Chondrocyte (in vitro differentiated cells): ENCODE measurements at regions not wholly inside any gene's neighbourhood (a gene's known extent, or its start where the extent isn't known, plus 50 kb on each side); places are given as distances from the start of the nearest gene placed in this dataset.

Experiments
- DNase-seq: peaks from one replicate; pipeline ENCODE4 v3.0.0; 2021; ENCODE audit warnings: mixed read lengths, low spot score
- H3K27ac Mint-ChIP-seq: one replicate; pipeline ENCODE4 v1.8.0; 2021; ENCODE audit warnings: mild to moderate bottlenecking, moderate library complexity, mixed read lengths; ENCODE audit not compliant: unreplicated experiment
- H3K27me3 Mint-ChIP-seq: 2 replicates; pipeline ENCODE4 v1.8.0; 2021; ENCODE audit warnings: low read depth, mixed read lengths
- H3K36me3 Mint-ChIP-seq: 2 replicates; pipeline ENCODE4 v1.8.0; 2021; ENCODE audit warnings: low read depth, mixed read lengths
- H3K4me1 Mint-ChIP-seq: 2 replicates; pipeline ENCODE4 v1.8.0; 2021; ENCODE audit warnings: low read depth, mild to moderate bottlenecking, mixed read lengths
- H3K4me3 Mint-ChIP-seq: one replicate; pipeline ENCODE4 v1.8.0; 2021; ENCODE audit warnings: mild to moderate bottlenecking, moderate library complexity, mixed read lengths; ENCODE audit not compliant: unreplicated experiment
- H3K9me3 Mint-ChIP-seq: 2 replicates; pipeline ENCODE4 v1.8.0; 2021; ENCODE audit warnings: low read depth, mixed read lengths
- TF ChIP-seq, protein P1 (sequence below): fragments of 200-600 bp; sonication (generic); IDR thresholded peaks from 2 replicates; pipeline ENCODE4 v1.5.0; 2021; ENCODE audit warnings: antibody characterized with exemption, mild to moderate bottlenecking, moderate library complexity

DNA sequence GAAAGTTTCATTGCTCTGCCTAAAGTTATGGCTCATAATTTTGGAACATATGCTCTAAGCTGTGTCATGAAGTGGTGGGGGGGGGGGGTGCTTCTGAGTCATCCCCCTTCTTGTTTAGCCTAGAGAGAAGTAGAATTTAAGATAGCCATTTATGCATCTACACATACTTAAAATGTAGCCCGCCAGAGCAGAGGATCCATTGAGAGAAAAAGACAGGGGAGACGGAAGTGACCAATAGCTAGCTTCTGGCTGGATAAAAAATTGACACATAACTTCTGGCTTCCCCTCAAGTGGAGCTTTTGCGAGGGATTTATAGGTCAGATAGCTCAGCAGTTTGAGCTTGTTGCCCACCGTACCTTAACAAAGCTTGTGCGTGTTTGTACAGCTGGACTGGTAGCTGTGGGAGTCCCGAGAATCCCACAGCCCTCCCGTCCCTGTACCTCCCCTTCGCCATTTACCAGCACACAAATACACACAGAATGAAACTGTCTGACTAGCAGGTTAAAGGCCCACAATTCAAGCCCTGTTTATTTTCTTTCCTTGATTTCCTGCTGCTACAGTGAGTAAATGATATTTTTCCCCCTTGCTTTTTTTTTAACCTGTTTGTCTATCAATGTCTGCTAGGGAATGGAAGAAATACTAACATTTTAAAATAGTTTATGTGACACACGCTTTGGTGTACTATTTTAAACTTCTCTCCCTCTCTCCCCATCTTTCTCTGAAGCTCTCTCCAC is 232.6 kb upstream of the FERD3L start:
- Mint-ChIP-seq H3K27me3 (no peaks in the 10 kb centered on the region), H3K27ac (peak overlapping the region; percentile 75), H3K36me3 (no peaks in the 10 kb centered on the region), H3K4me3 (peak overlapping the region; percentile 47), H3K9me3 (peaks cover 3% of the 10 kb centered on the region), H3K4me1 (peaks cover 25% of the 10 kb centered on the region)
- TF ChIP-seq, protein P1, sequence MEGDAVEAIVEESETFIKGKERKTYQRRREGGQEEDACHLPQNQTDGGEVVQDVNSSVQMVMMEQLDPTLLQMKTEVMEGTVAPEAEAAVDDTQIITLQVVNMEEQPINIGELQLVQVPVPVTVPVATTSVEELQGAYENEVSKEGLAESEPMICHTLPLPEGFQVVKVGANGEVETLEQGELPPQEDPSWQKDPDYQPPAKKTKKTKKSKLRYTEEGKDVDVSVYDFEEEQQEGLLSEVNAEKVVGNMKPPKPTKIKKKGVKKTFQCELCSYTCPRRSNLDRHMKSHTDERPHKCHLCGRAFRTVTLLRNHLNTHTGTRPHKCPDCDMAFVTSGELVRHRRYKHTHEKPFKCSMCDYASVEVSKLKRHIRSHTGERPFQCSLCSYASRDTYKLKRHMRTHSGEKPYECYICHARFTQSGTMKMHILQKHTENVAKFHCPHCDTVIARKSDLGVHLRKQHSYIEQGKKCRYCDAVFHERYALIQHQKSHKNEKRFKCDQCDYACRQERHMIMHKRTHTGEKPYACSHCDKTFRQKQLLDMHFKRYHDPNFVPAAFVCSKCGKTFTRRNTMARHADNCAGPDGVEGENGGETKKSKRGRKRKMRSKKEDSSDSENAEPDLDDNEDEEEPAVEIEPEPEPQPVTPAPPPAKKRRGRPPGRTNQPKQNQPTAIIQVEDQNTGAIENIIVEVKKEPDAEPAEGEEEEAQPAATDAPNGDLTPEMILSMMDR, result no peak
- DNase-seq, result no peak

DNA sequence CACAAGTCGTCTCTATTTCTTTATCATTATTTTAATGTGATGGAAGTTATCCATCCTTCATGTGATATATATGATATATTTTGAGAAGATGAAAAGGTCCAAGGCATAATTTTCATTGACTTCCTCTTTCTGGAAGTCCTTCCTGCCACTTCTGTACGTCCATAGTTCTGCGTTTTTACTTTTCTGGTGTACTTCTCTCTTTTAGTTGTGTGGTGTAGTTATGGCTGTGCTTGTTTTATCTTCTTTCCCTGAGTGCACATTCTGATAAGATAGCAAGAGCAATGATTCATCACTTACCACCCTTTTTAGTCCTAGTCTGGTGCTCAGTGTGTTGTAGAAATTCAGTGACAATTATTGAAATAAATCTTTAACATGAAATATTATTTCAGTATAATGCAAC is 231.3 kb upstream of the FERD3L start:
- DNase-seq, result no peak
- H3K36me3 Mint-ChIP-seq, result no peaks in the 10 kb centered on the region
- TF ChIP-seq, protein P1, result no peak
- H3K27me3 Mint-ChIP-seq, result no peaks in the 10 kb centered on the region
- peaks cover 25% of the 10 kb centered on the region for H3K4me1 Mint-ChIP-seq
- no peak overlapping the region for H3K27ac Mint-ChIP-seq
- peaks cover 3% of the 10 kb centered on the region for H3K9me3 Mint-ChIP-seq
- no peak overlapping the region for H3K4me3 Mint-ChIP-seq

DNA sequence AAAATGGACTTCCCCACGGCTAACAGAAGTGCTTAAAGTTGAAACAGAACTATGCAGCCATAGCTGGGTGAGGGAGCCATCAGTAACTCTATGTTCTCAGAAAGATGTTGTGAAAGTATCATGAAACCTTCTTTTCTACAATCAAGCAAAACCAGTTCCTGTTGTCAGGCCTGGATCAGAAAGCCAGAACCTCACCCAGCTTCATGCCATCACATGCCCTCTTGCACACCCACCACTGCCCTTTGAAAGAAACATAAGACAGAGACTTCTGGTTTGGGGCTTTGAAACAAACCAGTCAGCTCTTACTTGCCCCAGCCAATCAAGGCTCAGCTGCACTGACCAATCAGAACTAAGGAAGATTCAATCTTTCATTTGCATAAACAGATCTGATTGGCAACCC is 230.8 kb upstream of the FERD3L start:
- no peak overlapping the region for H3K4me3 Mint-ChIP-seq
- no peaks in the 10 kb centered on the region for H3K27me3 Mint-ChIP-seq
- peaks cover 3% of the 10 kb centered on the region for H3K9me3 Mint-ChIP-seq
- no peak overlapping the region for H3K27ac Mint-ChIP-seq
- no peak for DNase-seq
- H3K36me3 Mint-ChIP-seq, result no peaks in the 10 kb centered on the region
- TF ChIP-seq, protein P1, result no peak
- peaks cover 25% of the 10 kb centered on the region for H3K4me1 Mint-ChIP-seq

DNA sequence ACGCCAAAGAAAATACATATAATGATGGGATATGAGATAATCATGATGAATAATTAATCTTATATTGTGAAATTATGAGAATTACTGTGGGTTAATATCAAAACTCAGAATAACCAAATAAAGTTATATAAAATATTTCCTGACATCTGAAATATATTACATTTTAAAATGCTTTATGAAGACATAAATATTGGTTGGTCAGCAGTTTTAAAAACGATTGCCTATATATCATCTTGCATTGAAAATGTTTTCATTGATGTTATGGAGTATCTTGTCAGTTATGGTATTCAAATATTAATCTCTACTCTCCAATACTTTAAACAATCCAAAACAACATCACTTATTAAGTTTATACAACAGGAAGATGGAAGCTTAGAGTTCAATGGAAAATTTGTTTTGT is 228.1 kb upstream of the FERD3L start:
- Mint-ChIP-seq H3K27ac (no peak overlapping the region), H3K4me3 (no peak overlapping the region), H3K4me1 (peaks cover 23% of the 10 kb centered on the region), H3K9me3 (peaks cover 3% of the 10 kb centered on the region), H3K27me3 (peaks cover 2% of the 10 kb centered on the region), H3K36me3 (no peaks in the 10 kb centered on the region)
- TF ChIP-seq, protein P1, result no peak
- no peak for DNase-seq

DNA sequence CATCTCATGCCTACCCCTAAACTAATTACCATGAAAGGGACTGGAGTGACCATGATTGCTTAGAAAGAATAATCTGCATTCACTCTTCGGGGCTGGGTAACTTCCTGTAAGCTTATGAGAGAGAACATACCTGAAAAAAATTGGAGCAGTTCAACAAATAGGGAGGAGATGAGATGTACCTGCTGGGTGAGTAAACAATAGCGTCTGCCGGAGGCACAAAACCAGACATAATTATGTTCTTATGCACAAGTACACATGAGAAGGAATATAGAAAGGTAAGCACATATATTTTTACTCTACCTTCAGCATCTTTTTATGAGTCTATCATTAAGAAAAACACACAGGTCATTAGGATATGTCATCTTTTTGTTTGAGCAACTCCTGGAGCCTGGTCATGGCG is 224.6 kb upstream of the FERD3L start:
- Mint-ChIP-seq H3K27me3 (peaks cover 3% of the 10 kb centered on the region), H3K4me3 (no peak overlapping the region), H3K27ac (no peak overlapping the region), H3K4me1 (peaks cover 4% of the 10 kb centered on the region), H3K9me3 (no peaks in the 10 kb centered on the region), H3K36me3 (no peaks in the 10 kb centered on the region)
- TF ChIP-seq, protein P1, result no peak
- no peak for DNase-seq
